HG03342 (cell line): ENCODE measurements at regions not wholly inside any gene's neighbourhood (a gene's known extent, or its start where the extent isn't known, plus 50 kb on each side); places are given as distances from the start of the nearest gene placed in this dataset.

ENCODE experiments used
- ATAC-seq: cut with Tn5 transposase; IDR thresholded peaks from one replicate; pipeline ENCODE4 v1.9.1; 2021; ENCODE audit warnings: mild to moderate bottlenecking, moderate library complexity; ENCODE audit not compliant: unreplicated experiment

DNA sequence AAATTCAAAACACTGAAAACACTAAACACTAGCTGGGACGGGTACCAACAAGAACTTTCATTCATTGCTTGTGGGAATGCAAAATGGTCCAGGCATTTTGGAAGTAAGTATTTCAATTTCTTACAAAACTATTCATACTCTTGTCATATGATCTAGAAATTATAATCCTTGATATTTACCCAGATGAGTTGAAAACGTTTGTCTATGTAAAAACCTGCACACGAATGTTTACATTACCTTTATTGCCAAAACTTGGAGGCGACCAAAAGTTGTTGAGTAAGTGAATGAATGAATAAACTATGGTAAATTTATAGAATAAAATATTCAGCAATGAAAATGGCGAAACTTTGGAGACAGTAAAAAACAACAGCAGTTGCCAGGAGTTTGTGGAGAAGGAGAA lies 222.1 kb upstream of the EDIL3 start:
- ATAC-seq, result no peak

- no peak for ATAC-seq
Observed at GRCh38 chr5:84605241-84605640, 220.6 kb upstream of the EDIL3 start.

DNA sequence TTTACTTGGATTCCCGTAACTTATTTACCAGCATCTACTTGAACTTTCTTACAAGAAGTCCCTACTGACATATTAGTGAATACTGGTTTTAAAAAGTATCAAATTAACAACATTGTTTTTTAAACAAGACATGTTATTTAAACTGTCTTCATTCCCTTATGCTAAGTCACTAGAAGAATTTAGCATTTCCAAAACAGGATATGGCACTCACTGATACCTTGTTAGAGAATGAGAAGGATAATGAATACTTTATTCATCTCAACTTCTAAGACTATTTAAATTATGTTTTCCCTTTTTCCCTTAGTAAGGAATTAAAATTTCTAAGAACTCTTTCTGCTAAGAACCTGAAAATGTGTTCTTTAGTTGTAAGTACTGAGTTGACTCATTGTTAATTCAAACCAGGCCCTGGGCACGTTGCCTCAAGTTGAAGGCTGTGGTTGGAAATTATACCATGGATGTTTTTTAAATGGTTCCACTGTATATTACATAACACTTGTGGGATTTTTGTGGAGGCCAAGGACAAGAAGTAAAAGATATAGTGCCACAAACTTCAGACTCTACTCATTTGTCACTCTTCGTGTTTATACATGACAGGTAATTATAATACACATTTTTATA lies 219.0 kb upstream of the EDIL3 start:
- no peak for ATAC-seq

DNA sequence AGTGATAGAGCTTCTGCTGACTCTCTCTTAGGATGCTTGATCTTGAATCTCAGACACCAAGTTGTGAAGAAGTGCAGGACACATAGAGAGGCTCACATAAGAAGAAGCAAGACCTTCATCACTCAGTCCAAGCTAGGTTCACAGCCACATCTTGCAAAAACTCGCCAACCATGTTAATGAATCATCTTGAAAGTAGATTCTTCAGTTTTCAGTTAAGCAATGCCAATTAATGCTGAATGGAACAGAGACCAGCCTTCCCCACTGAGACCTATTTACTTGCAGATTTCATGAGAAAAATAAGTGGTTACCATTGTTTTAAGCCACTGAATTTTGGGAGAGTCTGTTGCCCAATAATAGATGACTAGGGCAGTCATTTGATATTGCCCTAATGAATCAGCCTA lies 217.7 kb upstream of the EDIL3 start:
- ATAC-seq, result no peak

- no peak for ATAC-seq
Observed at GRCh38 chr5:84599964-84600363, 215.3 kb upstream of the EDIL3 start.

GRCh38 chr5:84597904-84598303 lies 213.2 kb upstream of the EDIL3 start:
- no peak for ATAC-seq

DNA sequence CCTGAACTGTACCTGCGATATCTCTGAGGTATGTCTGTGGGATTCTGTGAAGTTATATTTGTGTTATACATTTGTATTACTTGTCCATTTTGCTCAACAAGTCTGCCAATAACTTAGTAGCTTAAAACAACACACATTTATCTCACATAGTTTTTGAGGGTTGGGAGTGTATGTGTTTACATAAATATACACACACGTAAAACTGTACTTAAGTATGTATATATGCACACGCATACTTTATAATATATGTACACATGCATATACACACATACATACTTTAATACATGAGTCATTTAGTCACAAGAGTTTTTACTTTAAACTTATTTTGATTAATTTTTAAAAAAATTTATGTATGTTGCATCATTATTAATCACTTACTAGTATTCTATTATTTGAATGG lies 205.9 kb upstream of the EDIL3 start:
- no peak for ATAC-seq

- no peak for ATAC-seq
Observed at GRCh38 chr5:84589926-84590325, 205.2 kb upstream of the EDIL3 start.

- ATAC-seq, result no peak
Observed at GRCh38 chr5:84585218-84585617, 200.5 kb upstream of the EDIL3 start.

DNA sequence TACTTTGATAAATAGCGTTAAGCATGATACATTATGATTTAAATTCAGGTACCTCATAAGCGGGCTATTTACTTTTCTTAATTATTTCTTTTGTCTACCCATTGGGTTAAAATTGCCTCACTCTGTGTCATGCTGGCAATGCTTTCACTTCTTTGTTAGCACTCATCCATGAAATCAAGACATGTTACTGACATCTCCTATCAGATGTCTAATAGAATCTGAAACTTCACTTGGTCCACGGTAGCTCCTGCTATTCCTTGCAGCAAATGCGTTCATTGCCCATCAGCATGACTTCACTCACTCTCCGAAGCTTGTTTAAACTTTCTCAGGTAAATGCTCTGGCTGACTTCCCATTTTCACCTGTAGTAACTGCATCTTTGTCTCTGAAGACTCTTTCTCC lies 193.5 kb upstream of the EDIL3 start:
- ATAC-seq, result no peak

DNA sequence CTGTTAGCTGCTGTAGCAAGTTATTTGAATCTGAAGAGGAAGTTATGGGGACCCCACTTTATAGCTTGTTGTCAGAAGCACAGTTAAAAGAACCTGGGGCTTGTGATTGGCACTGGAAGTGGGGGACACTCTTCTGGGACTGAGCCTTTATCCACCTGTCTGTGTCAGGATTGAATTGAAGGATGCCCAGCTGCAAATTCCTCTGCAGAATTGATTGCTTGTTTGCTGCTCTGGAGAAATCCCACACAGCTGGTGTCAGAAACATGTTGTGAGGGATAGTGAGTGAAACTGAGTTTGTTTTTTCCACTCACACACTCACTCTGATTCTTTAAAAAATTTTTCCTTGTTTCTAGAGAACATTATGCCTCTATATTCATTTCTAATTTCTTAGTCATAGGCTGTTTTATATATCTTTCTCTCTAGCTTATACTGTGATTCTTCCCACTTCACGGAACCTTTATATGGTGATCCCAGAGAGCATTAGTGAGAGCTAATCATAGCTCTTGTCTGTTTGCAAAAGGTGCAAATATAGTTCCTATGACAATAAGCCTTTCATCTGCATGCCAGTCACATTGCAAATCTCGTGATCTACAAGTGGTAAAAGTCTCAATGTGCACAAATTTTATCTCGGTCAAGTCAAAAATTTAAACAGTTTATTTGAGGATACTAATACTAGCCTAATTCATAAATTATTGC lies 188.5 kb upstream of the EDIL3 start:
- ATAC-seq, result no peak

GRCh38 chr5:84569307-84569706 lies 184.6 kb upstream of the EDIL3 start:
- no peak for ATAC-seq

DNA sequence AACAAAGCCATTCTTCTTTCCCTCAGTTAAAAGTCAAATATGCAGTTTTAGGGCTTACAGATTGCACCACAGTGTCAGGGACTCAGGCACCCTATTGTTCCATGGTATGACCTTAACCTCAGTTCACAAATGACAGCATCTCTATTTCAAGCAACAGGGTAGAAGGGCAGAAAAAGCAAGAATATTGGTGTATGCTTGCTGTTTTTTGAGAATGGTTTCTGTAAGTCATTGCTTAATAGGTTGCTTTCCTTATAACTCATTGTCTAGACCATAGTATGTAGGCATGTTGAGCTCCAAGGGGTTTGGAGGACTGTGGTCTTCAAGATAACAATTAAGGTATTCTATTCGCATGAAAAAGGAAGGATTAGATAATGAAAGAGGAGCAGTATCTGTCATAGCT lies 183.5 kb upstream of the EDIL3 start:
- no peak for ATAC-seq

- no peak for ATAC-seq
Observed at GRCh38 chr5:84565866-84566265, 181.2 kb upstream of the EDIL3 start.

GRCh38 chr5:84564321-84565075 lies 179.8 kb upstream of the EDIL3 start:
- no peak for ATAC-seq

- ATAC-seq, result no peak
Observed at GRCh38 chr5:84550222-84550621, 165.5 kb upstream of the EDIL3 start.

- ATAC-seq, result no peak
Observed at GRCh38 chr5:84549054-84549453, 164.4 kb upstream of the EDIL3 start.

- ATAC-seq, result no peak
Observed at GRCh38 chr5:84546686-84547085, 162.0 kb upstream of the EDIL3 start.

- ATAC-seq, result no peak
Observed at GRCh38 chr5:84536797-84537196, 152.1 kb upstream of the EDIL3 start.

DNA sequence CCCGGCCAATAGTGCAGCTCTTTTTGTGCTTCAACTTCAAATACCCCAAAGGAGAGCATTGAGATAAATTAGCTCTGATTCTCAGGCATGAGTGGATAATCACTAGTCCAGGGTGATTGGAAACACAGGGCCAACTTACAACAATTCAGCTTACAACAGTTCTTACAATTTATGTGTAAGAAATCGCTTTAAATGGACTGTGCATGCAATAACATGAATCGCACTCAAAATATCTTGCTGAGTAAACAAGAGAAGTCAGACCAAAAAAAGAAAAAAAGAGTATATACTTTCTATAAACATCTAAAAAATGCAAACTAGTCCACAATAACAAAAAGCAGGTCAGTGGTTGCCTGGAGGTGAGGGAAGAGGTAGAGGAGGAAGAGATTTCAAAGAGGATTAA lies 150.6 kb upstream of the EDIL3 start:
- no peak for ATAC-seq

- ATAC-seq, result no peak
Observed at GRCh38 chr5:84524491-84524890, 139.8 kb upstream of the EDIL3 start.

DNA sequence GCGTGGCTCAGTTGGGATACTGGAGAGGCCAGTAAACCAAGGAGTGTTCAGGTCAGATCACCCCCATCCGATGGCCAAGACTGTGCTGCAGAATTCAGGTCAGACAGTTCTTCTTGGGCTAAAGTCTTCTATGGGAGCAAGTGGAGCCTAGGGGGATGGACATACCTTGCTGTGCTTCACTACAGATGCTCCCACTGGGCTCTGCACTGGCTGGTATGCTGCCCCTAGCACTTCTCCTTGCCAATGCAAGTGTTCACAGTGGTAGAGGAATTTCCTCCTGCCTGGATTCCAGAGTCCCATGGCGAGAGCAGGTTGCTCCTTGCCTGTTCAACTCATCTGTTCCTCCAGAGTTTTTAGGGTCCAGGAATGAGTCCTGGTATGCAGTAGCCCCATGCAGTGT lies 134.2 kb upstream of the EDIL3 start:
- no peak for ATAC-seq
